ENCODE measurements at regions not wholly inside any gene's neighbourhood (a gene's known extent, or its start where the extent isn't known, plus 50 kb on each side); places are given as distances from the start of the nearest gene placed in this dataset.

DNA sequence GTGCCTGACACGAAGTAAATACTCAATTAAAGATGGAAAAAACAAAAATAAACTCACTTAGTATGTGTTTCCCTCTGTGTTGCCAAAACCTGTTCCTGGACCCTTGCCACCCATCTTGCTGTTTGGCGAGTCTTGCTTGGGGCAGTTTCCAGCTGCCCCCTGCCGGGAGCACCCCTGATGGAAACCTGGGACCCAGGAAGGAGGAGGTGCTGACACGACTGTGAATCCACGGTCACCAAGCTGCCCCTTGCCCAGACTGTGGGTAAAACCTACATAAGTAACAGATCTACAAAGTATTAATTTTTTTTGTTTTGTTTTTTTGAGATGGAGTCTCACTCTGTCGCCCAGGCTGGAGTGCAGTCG is 50.1 kb upstream of the SIAH1 start:
- DNase-seq, result no peak
